HCT116 (cell line): ENCODE measurements at regions not wholly inside any gene's neighbourhood (a gene's known extent, or its start where the extent isn't known, plus 50 kb on each side); places are given as distances from the start of the nearest gene placed in this dataset.

ENCODE experiments used
- EGR1 ChIP-seq: IDR thresholded peaks from 2 replicates; pipeline ENCODE4 v1.6.1; 2012; ENCODE audit warnings: low read depth
- EZH2 ChIP-seq: fragments of 200-600 bp; sonication (generic); IDR thresholded peaks from 2 replicates; pipeline ENCODE4 v1.6.1; 2017; ENCODE audit warnings: antibody characterized with exemption, mixed run types
- EZH2phosphoT487 ChIP-seq: fragments of 200-600 bp; IDR thresholded peaks from 2 replicates; pipeline ENCODE4 v1.6.1; 2018; ENCODE audit warnings: antibody characterized with exemption, borderline replicate concordance
- JUND ChIP-seq: IDR thresholded peaks from 2 replicates; pipeline ENCODE4 v1.6.1; 2012
- MAX ChIP-seq: IDR thresholded peaks from 2 replicates; pipeline ENCODE4 v1.6.1; 2012
- POLR2A ChIP-seq: IDR thresholded peaks from 2 replicates; pipeline ENCODE4 v1.7.0; 2011; ENCODE audit warnings: borderline replicate concordance; ENCODE audit not compliant: insufficient read depth, insufficient read length; ENCODE audit errors: extremely low read depth
- POLR2AphosphoS5 ChIP-seq: IDR thresholded peaks from 2 replicates; pipeline ENCODE4 v1.6.1; 2011; ENCODE audit warnings: mild to moderate bottlenecking, low read depth, low read length, moderate library complexity
- SP1 ChIP-seq: IDR thresholded peaks from 2 replicates; pipeline ENCODE4 v1.6.1; 2012; ENCODE audit warnings: low read depth
- YY1 ChIP-seq: IDR thresholded peaks from 2 replicates; pipeline ENCODE4 v1.6.1; 2011; ENCODE audit warnings: low read length, low read depth, moderate library complexity, mild to moderate bottlenecking; ENCODE audit not compliant: insufficient replicate concordance; ENCODE audit errors: extremely low read depth
- ZBTB33 ChIP-seq: IDR thresholded peaks from 2 replicates; pipeline ENCODE4 v1.6.1; 2011; ENCODE audit warnings: mild to moderate bottlenecking, low read length, moderate library complexity; ENCODE audit not compliant: insufficient replicate concordance; ENCODE audit errors: extremely low read depth
- ZNF274 ChIP-seq: fragments of 200-500 bp; sonication (Bioruptor generic); IDR thresholded peaks from 2 replicates; pipeline ENCODE4 v1.6.1; 2014; ENCODE audit warnings: mild to moderate bottlenecking, low read depth, low read length, inconsistent platforms
- TF ChIP-seq, protein P1 (sequence below), 3 experiments: fragments of 200-600 bp in 1 of 3; sonication (generic) in 1 of 3; IDR thresholded peaks in 2 of 3; conservative IDR thresholded peaks in 1 of 3; 2 replicates each; pipeline ENCODE4 v1.5.1; 2012 to 2017; ENCODE audit warnings: low read depth in 2 of 3, low read length in 2 of 3, antibody characterized with exemption in 1 of 3, borderline replicate concordance in 1 of 3, control low read depth in 1 of 3, mild to moderate bottlenecking in 1 of 3, mixed read lengths in 1 of 3, mixed run types in 1 of 3, moderate library complexity in 1 of 3; ENCODE audit not compliant: insufficient read depth in 1 of 3
- TF ChIP-seq, protein P2 (sequence below): IDR thresholded peaks from 2 replicates; pipeline ENCODE4 v1.6.1; 2012; ENCODE audit warnings: low read depth
- TF ChIP-seq, protein P3 (sequence below): IDR thresholded peaks from 2 replicates; pipeline ENCODE4 v1.6.1; 2012

DNA sequence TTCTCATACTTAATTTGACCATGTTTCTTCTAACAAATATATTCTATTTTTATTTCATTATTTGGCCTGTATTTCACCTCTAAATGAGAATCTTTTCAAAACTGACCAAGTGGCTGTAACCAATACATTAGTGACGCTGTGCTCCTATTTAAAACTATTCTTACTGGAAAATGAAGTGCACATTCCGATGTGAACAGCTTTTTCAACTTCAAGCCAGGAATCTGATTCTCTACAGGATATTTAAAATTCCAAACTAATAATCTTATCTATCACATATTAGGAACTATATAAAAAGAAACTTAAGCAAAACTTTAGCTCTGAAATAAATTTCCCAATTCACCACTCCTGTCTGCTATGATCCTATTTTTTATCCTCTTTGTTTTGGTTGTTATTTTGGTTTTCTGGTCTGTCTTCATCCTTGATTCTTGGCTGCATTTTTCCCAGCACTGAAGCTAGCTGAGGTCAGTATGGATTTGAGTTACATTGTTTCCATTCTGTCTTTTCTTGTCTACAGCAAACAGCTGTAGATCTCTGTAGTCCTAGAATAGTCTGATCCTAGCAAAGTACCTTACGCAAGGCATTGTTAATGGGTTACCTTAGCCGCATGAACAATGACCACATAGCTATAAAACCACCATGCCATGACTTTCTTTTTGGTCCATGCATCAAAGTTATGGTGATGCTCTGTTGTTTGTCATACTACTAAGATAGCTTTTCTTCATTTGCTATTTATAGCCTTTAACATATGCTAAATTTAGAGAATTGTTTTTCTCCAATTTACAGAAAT lies 748.6 kb upstream of the SPRY2 start:
- TF ChIP-seq, protein P1, sequence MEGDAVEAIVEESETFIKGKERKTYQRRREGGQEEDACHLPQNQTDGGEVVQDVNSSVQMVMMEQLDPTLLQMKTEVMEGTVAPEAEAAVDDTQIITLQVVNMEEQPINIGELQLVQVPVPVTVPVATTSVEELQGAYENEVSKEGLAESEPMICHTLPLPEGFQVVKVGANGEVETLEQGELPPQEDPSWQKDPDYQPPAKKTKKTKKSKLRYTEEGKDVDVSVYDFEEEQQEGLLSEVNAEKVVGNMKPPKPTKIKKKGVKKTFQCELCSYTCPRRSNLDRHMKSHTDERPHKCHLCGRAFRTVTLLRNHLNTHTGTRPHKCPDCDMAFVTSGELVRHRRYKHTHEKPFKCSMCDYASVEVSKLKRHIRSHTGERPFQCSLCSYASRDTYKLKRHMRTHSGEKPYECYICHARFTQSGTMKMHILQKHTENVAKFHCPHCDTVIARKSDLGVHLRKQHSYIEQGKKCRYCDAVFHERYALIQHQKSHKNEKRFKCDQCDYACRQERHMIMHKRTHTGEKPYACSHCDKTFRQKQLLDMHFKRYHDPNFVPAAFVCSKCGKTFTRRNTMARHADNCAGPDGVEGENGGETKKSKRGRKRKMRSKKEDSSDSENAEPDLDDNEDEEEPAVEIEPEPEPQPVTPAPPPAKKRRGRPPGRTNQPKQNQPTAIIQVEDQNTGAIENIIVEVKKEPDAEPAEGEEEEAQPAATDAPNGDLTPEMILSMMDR (IDR thresholded peaks at IDR 0.05 in 2 of 3, conservative IDR thresholded peaks at IDR 0.05 in 1 of 3; ENCODE audit: borderline replicate concordance in 1 of 3, insufficient read depth in 1 of 3, low read depth in 2 of 3, low read length in 2 of 3) = no peak
- TF ChIP-seq POLR2A = no peak
- TF ChIP-seq, protein P2, sequence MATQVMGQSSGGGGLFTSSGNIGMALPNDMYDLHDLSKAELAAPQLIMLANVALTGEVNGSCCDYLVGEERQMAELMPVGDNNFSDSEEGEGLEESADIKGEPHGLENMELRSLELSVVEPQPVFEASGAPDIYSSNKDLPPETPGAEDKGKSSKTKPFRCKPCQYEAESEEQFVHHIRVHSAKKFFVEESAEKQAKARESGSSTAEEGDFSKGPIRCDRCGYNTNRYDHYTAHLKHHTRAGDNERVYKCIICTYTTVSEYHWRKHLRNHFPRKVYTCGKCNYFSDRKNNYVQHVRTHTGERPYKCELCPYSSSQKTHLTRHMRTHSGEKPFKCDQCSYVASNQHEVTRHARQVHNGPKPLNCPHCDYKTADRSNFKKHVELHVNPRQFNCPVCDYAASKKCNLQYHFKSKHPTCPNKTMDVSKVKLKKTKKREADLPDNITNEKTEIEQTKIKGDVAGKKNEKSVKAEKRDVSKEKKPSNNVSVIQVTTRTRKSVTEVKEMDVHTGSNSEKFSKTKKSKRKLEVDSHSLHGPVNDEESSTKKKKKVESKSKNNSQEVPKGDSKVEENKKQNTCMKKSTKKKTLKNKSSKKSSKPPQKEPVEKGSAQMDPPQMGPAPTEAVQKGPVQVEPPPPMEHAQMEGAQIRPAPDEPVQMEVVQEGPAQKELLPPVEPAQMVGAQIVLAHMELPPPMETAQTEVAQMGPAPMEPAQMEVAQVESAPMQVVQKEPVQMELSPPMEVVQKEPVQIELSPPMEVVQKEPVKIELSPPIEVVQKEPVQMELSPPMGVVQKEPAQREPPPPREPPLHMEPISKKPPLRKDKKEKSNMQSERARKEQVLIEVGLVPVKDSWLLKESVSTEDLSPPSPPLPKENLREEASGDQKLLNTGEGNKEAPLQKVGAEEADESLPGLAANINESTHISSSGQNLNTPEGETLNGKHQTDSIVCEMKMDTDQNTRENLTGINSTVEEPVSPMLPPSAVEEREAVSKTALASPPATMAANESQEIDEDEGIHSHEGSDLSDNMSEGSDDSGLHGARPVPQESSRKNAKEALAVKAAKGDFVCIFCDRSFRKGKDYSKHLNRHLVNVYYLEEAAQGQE = no peak
- TF ChIP-seq EZH2phosphoT487 = no peak
- no peak for TF ChIP-seq EZH2
- TF ChIP-seq JUND = no peak
- TF ChIP-seq ZNF274 = no peak
- TF ChIP-seq SP1 = no peak
- TF ChIP-seq YY1 = no peak
- TF ChIP-seq MAX = no peak
- TF ChIP-seq ZBTB33 = no peak
- no peak for TF ChIP-seq POLR2AphosphoS5
- no peak for TF ChIP-seq EGR1
- TF ChIP-seq, protein P3, sequence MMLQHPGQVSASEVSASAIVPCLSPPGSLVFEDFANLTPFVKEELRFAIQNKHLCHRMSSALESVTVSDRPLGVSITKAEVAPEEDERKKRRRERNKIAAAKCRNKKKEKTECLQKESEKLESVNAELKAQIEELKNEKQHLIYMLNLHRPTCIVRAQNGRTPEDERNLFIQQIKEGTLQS = no peak
